HG03460 (cell line): ENCODE measurements at regions not wholly inside any gene's neighbourhood (a gene's known extent, or its start where the extent isn't known, plus 50 kb on each side); places are given as distances from the start of the nearest gene placed in this dataset.
A peak's percentile ranks its signal among the peaks of the same experiment; 100 is the strongest.

Experiments
- ATAC-seq: cut with Tn5 transposase; IDR thresholded peaks from one replicate; pipeline ENCODE4 v1.9.1; 2021; ENCODE audit not compliant: unreplicated experiment

DNA sequence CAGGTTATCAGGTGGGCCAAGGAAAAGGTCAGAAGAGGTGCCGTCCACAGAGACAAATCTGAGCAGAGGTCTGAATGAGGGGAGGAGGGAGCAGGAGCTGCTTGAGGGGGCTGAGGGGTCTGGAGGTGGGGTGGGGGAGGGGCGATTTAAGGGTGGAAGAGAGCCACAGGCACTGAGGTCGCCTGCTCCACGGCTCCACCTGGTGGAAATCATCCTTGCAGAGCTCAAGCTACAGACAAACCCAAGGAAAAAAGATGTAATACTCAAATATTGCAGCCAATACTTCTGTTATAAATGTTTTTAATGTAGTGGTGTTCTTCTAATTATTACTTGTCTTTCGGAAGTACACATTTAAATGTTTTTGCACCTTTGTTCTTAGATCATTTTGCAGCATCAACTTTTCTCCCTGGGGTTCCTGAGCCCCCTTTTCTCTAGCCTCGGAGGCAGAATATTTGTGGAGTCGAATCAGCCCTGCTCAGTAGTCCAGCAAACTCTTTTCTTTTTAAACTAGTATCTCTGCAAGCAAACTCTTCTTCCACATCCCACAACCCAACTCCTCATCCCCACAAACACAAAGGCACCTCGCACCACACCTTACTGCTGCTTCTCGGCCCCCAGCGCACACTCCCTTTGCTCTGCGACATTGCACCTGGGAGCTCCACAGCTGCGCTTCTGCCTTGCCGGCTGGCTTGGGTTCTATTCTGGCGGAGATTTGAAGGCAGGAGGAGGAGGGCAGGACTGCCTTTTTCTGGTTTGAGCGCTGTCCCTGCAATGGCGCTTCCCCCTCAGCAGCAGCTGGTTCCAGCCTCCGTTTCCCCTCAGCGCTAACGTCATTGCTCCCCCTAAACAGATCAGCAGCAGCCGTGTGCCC, 51.0 kb upstream of the TFAP2A start:
- peak; percentile 63 for ATAC-seq
